GM12891 (cell line): ENCODE measurements at regions not wholly inside any gene's neighbourhood (a gene's known extent, or its start where the extent isn't known, plus 50 kb on each side); places are given as distances from the start of the nearest gene placed in this dataset.

Source experiments
- DNase-seq: peaks from one replicate; pipeline ENCODE4 v3.0.0; 2011; ENCODE audit warnings: low spot score; ENCODE audit not compliant: insufficient read length
- FAIRE-seq: peaks from 2 replicates; lab custom pipeline; 2011; peaks lifted over from hg19 to GRCh38; lab: Jason Lieb, UNC
- PAX5 ChIP-seq: IDR thresholded peaks from 2 replicates; pipeline ENCODE4 v1.6.1; 2011; ENCODE audit warnings: low read length, moderate library complexity, mild to moderate bottlenecking; ENCODE audit not compliant: insufficient read depth, severe bottlenecking
- POLR2A ChIP-seq: IDR thresholded peaks from 2 replicates; pipeline ENCODE4 v1.6.1; 2011; ENCODE audit warnings: low read depth, low read length, control low read depth
- POLR2AphosphoS5 ChIP-seq: IDR thresholded peaks from 2 replicates; pipeline ENCODE4 v1.6.1; 2011; ENCODE audit warnings: low read depth, low read length, control low read depth
- POU2F2 ChIP-seq: IDR thresholded peaks from 2 replicates; pipeline ENCODE4 v1.6.1; 2011; ENCODE audit warnings: low read depth, mild to moderate bottlenecking, control low read depth, low read length, moderate library complexity
- SPI1 ChIP-seq: IDR thresholded peaks from 2 replicates; pipeline ENCODE4 v1.6.1; 2011; ENCODE audit warnings: low read depth, low read length, control low read depth
- TAF1 ChIP-seq: IDR thresholded peaks from 2 replicates; pipeline ENCODE4 v1.6.1; 2011; ENCODE audit warnings: low read depth, low read length, control low read depth

DNA sequence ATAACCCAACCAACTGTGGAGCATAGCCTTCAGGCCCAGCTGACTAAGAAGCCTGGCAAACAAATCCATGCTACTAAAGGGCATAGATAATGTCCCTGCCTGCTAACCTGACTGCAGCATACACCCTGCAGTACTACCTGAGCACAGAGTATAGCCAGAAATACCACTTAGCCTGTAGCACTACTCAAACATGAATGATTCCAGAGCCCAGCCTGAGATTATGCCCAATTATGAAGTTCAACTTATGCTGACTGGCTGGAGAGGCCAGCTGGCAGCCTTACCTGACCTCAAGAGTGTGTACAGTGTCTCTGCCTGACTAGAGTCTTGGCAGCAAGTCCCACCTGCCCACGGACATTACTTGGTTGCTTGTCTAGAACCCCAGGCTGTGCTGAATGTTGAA is 1265.3 kb downstream of the CDH11 start:
- FAIRE-seq (no peak), DNase-seq (no peak)
- no peak for TF ChIP-seq POLR2A
- TF ChIP-seq SPI1, result no peak
- TF ChIP-seq TAF1, result no peak
- TF ChIP-seq POU2F2, result no peak
- no peak for TF ChIP-seq POLR2AphosphoS5
- TF ChIP-seq PAX5, result no peak

DNA sequence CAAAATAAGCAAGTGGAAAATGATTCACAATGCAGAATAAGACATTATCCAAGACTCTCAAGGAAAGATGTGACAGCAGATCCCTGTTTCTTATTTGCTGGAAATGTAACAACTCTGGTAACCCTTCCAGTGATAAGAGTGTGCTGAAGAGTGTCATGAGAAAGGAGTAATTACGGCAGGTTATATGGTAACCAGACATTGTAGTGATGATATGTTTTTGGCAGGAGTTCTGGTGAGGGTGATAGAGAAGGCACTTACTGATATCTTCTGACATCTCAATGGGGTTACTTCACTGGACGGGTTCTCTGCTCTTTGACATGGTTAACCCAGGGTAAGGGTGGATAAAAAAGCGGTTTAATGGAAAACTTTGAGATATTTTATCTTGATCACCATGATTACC is 1270.9 kb downstream of the CDH11 start:
- FAIRE-seq, result no peak
- DNase-seq, result no peak
- TF ChIP-seq POLR2A (no peak), POU2F2 (no peak), POLR2AphosphoS5 (no peak)

DNA sequence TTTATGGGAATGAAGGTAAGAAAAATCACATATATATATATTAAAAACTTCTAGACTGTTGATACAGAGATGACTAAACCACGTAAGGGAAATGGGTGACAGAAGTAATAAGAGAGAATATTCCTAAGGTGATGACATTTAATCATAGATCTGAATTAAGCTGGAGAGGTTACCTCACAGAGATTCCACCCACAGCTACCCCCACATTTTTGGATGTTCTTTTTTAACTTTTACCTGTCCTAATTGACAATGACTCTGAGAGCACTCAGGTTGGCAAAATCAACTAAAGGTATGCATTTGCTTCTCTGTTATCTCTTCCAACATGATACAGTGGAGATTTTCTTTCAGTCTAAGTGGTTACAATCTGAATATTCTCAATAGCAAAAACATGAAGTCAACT is 1280.6 kb downstream of the CDH11 start:
- no peak for FAIRE-seq
- TF ChIP-seq TAF1, result no peak
- TF ChIP-seq POLR2A, result no peak
- TF ChIP-seq POU2F2, result no peak
- TF ChIP-seq SPI1, result no peak
- no peak for TF ChIP-seq POLR2AphosphoS5
- TF ChIP-seq PAX5, result no peak
- no peak for DNase-seq

DNA sequence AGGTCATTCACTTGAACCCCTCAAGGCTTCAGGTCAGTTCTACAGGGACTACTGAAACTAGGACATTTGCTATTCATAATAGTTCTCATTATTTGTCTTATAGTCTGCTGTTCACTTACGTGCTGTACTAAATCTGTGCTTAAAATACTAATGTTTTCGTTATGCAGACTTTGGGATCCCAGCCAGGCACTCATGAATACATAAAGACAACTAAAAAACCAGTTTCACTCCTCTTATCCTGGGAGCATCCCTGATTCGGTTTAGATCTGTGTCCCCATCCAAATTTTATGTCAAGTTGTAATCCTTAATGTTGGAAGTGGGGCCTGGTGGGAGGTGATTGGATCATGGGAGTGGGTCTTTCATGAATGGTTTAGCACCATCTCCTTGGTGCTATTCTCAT is 1291.8 kb downstream of the CDH11 start:
- no peak for FAIRE-seq
- no peak for TF ChIP-seq TAF1
- DNase-seq, result no peak

DNA sequence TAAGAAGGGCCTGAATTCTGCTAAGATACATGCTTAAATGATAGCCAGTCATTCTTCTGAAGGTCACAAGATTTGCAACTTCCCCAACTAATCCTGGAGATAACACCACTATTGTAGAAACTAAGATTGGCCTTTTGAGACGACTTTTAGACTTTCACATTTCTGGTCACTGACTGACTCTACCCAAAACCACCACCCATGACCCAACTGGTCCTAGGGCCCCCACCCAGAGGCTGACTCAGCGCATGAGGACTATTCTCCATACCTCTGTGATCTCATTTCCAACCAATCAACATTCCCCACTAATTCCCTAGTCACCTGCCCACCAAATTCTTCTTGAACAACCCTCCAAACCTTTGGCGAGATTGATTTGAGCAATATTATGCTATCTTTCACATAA is 1299.0 kb downstream of the CDH11 start:
- DNase-seq (no peak), FAIRE-seq (no peak)
- no peak for TF ChIP-seq POLR2AphosphoS5
- TF ChIP-seq POU2F2, result no peak
- no peak for TF ChIP-seq PAX5
- TF ChIP-seq SPI1, result no peak
- no peak for TF ChIP-seq POLR2A
- TF ChIP-seq TAF1, result no peak

DNA sequence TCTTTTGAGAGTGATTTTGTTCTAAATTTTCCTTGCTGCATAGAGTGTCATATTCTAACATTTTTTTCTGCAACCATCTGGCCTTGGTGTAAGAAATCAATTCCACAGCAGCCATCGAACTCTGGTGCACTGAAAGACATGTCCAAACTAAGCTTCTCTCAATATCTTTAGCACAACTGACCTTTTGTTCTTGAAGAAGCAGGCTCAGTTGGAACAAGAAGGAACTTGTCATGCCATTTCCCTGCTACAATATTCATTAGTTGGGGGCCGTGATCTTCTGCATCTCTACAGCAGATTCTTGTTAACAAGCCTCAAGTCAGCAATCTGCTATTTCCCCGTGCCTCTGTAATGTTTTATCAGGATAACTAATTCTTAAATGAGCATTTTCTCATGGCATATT is 1305.6 kb downstream of the CDH11 start:
- TF ChIP-seq PAX5, result no peak
- TF ChIP-seq POLR2A, result no peak
- TF ChIP-seq POU2F2, result no peak
- no peak for TF ChIP-seq SPI1
- TF ChIP-seq POLR2AphosphoS5, result no peak
- TF ChIP-seq TAF1, result no peak
- no peak for FAIRE-seq
- no peak for DNase-seq

DNA sequence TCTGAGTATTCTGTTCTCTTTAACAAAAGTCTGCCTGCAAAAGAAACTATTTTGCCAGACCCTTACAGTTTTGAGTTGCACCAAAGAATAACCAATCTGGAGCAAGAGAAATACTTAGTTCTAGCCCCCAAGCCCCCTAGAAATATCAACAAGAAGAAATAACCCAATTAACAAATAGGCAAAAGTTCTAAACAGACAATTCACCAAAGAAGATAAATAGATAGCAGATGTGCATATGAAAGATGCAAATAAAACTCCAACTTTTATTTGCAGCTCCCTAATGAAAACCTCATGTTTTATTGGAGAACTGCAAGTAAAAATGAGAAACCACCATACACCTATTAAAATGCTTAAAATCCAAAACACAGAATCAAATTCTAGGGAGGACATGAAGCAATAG is 1308.0 kb downstream of the CDH11 start:
- FAIRE-seq, result no peak
- TF ChIP-seq SPI1 (no peak), POLR2A (no peak), TAF1 (no peak), PAX5 (no peak), POU2F2 (no peak), POLR2AphosphoS5 (no peak)
- DNase-seq, result no peak

DNA sequence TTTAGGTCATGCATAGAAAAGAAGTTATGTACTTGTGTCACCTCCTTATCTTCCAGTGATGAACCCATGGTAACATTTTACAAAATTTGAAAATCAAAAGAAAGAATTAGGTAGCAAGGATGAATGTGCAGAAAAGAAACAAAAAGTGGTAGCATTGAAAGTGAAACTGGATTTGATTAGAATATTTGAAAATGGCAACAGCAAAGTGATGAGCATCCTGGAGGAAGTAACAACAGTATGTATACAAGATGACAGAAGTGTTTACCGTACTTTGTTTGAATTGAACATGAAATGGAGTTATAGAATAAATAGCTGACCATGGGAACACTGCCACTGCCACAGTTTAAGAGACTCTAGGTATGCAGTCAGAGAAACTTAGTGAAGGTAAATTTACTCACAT is 1313.1 kb downstream of the CDH11 start:
- DNase-seq, result no peak
- TF ChIP-seq POLR2AphosphoS5, result no peak
- no peak for TF ChIP-seq POLR2A
- TF ChIP-seq PAX5, result no peak
- no peak for TF ChIP-seq POU2F2
- TF ChIP-seq SPI1, result no peak
- TF ChIP-seq TAF1, result no peak
- no peak for FAIRE-seq

DNA sequence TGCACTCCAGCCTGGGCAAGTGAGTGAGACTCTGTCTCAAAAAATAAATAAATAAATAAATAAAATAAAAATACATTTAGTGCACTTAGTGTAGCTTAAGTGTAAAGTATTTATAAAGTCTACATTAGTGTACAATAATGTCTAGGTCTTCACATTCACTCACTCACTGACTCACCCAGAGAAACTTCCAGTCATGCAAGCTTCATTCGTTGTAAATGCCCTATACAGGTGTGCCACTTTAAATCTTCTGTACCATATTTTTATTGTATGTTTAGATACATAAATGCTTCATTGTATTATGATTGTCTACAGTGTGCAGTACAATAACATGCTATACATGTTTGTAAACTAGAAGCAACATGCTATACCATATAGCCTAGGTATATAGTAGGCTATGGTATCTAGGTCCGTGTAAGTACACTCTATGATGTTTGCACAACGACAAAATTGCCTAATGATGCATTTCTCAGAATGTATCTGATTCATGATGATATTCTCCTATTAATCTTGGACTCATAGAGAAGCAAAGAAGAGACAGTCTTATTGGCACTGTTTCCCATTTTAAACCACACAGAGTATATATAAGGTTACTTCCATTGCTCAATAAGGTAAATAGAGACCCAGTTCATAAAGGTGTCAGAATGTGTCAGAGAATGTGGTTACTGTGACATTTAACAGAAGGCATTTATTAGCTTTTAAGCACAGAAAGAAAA is 1314.9 kb downstream of the CDH11 start:
- TF ChIP-seq POLR2AphosphoS5, result no peak
- TF ChIP-seq POU2F2, result no peak
- TF ChIP-seq SPI1, result no peak
- no peak for TF ChIP-seq TAF1
- no peak for TF ChIP-seq POLR2A
- no peak for TF ChIP-seq PAX5
- DNase-seq (no peak), FAIRE-seq (no peak)

DNA sequence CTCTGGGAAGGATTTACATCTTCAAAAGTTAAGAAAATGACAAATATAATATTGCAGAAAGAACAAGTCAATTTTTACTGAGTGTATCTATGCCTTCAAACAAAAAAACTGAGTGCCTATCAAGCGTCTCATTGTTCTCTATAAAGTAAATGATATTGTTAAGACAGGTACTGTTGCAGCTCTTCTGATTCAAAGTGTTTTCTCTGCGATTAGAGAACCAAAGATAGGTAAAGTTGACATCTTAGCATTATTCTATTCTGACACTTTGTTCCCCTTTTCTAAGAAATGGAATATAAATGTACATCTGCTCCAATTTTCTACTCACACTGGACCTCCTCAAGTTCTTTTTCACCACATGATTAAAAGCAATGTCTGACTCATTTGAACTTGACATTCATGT is 1317.7 kb downstream of the CDH11 start:
- TF ChIP-seq TAF1 (no peak), POU2F2 (no peak), POLR2AphosphoS5 (no peak), PAX5 (no peak), POLR2A (no peak), SPI1 (no peak)
- DNase-seq (no peak), FAIRE-seq (no peak)
